ENCODE measurements at regions not wholly inside any gene's neighbourhood (a gene's known extent, or its start where the extent isn't known, plus 50 kb on each side); places are given as distances from the start of the nearest gene placed in this dataset.

DNA sequence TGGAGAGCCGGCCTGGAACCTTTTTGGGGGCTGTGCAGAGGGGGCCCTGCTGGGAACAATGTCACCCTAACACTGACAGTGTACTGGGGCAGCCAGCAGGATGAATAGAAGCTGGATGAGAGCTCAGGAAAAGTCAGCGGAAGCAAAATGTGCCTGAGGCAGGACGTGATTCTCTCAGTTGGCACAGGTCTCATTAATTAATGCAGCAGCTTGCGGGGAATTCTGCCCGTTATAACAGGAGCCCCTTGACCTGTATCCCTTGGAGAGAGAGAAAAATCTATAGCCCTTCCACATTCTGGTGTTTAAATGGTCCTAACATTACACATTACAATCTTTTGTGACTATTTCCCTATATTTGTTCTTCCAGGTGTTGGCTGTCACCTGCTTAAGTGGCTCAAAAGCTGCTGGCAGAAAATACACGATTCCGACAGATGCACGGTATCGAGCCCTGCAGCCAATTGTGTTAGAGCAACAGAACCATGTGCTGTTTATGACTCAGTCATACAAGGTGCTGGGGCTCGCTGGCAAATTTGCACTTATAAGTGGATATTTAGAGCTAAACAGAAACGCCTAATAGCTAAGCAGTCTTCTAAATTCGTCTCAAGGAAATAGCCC, 854.7 kb downstream of the AACS start:
- DNase-seq, result no peak

GRCh38 chr12:125922330-125922729, 857.1 kb downstream of the AACS start:
- DNase-seq, result no peak

DNA sequence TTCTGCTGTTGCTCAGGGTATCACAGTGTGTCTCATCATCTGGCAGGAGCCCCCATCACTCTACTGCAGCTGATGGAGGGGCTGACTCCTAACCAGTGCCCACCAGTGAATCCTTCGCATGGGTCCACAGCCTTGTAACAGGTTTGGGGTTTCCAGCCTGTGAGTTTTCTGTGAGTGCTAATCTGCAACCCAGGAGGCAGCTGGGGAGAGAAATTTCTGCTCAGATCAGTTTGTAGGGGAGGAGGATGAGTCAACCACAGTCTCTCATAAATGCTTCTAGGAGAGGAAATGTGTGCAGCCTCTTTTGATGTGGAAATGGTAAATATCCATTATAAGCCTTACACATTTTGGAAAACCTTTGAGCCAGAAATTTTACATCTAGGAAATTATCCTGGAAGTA, 871.3 kb downstream of the AACS start:
- no peak for DNase-seq

- no peak for DNase-seq
Observed at GRCh38 chr12:125944446-125944845, 879.2 kb downstream of the AACS start.

DNA sequence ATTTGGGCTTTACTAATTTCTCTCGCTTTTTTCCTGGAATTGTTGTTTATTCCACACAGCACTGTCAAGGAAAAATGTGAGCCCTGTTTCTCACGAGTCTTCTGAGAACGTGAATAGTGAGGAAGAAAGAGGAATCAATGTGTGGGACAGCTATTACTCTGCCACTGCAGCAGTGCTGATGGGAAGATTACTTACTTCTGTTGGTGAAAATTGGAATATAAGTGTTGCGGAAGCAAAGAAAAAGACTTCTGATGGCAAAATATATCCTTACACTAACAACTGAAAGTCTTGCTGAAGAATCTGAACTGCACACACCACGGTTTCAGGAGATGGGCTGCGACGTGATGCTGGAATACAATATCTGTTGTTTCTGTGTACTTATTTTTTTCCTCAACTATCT, 884.2 kb downstream of the AACS start:
- no peak for DNase-seq

- no peak for DNase-seq
Observed at GRCh38 chr12:125954362-125954761, 889.1 kb downstream of the AACS start.

GRCh38 chr12:125956186-125956585, 891.0 kb downstream of the AACS start:
- DNase-seq, result no peak

- DNase-seq, result no peak
Observed at GRCh38 chr12:125966641-125967040, 901.4 kb downstream of the AACS start.

DNA sequence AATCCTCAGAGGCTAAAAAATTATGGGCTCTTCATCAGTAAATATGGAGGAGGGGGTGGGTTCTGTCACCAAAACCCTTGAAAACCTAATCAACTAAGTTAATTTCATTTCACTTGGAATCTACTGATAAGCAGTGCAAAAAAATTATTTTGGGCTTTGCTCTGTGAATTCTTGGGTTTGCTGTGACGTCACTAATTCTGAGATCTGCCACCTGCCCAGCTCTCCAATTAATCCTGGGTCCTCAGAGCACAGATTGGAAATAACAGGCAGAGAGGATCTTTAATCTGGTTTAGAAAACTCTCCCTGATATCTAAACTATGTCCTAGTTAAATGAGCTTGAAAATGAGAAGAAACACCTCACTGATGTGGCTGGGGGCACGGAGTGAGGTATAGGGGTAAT, 903.2 kb downstream of the AACS start:
- no peak for DNase-seq

- no peak for DNase-seq
Observed at GRCh38 chr12:125971981-125972380, 906.7 kb downstream of the AACS start.

DNA sequence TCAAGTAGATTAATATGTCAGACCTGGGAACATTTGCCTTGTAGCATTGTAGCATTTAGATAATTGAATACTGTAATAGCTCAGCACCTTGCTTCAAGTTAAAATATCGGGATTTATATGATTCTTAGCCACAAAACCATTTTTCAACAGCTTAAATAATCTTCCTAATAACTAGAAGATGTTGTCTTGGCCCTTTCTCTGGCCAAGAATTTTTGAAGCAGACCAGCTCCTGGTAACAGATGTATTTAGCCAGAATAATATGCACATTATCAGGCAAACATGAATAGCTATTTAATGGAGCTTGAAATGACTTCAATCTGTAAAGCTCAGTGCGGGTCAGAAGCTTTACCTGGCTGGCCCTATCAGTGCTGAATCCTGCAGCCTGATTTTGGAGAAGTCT, 913.1 kb downstream of the AACS start:
- no peak for DNase-seq

GRCh38 chr12:125981610-125982253, 916.5 kb downstream of the AACS start:
- no peak for DNase-seq

DNA sequence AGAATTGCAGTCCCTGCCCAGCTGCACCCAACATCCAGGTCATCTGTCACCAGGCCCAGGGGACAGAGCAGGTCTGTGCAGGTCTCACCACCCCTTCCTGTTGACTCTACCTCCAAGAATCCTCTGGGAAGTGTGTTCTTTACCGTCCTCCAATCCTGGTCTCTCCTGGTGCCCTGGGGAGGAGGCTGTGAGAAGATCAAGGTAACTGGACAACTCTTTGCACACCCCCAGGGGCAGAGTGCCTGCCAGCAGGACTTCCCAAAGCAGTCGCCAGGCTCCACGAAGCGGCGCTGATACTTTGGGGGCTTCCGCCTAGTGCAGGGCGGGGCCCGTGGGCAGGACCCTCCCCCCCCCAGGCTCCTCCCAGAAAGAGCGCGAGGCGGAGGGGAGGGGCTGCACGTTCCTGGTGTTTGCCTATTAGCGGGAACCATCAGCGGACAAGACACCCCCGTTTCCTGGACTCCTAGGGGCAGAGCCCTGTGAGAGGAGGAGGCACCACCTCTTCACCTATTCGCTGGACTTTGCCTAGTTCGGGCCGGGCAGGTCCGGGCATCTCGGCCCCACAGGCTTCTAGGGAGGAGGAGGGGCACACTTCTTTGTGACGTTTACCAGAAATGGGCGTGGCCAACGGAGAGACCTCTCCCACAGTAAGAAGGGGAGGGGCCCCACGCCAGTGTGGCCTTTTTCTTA, 918.0 kb downstream of the AACS start:
- DNase-seq, result no peak

- DNase-seq, result no peak
Observed at GRCh38 chr12:125983784-125984500, 918.7 kb downstream of the AACS start.

DNA sequence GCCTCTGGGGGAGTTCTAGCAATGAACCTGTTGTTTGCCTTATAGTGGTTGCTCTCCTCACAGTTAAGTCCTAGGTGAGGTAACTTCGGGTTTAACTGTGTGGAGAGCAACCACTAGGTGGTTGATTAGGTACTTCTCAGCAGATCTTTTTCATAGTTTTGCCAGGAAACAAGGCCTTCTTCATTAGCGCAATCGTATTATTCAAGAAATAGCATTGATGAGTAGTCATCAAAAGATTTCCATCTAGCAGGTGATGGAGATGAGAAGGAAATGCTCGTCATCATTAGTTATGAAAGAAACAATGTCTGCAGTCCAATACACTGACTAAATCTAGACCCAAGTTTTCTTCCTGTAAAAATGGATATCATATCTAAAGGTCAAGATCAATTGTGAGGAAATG, 923.3 kb downstream of the AACS start:
- DNase-seq, result no peak

DNA sequence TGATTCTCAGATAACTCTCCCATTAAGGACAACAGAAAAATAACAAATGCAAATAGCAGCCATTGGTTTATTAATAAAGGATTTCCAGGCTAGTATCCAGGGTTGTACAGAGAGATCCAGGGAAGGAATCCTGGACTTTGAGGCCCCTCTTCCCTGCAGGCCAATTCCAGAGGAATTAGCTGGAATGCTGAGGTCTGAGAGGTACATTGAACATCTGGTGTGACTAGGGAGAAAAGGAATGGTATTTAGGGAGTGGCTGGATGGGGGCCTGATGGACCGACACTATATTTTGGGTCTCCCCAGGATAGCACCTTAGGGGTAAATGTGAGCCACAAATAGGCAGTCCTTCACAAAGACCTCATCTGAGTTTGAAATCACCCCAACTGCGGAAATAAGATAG, 924.5 kb downstream of the AACS start:
- no peak for DNase-seq

GRCh38 chr12:125996443-125996842, 931.2 kb downstream of the AACS start:
- no peak for DNase-seq

- DNase-seq, result no peak
Observed at GRCh38 chr12:125999628-126000027, 934.4 kb downstream of the AACS start.

- no peak for DNase-seq
Observed at GRCh38 chr12:126019385-126019784, 954.1 kb downstream of the AACS start.

- DNase-seq, result no peak
Observed at GRCh38 chr12:126021675-126022074, 956.4 kb downstream of the AACS start.

GRCh38 chr12:126027825-126028224, 962.6 kb downstream of the AACS start:
- no peak for DNase-seq

GRCh38 chr12:126030573-126030972, 965.3 kb downstream of the AACS start:
- no peak for DNase-seq

- DNase-seq, result no peak
Observed at GRCh38 chr12:126033751-126034150, 968.5 kb downstream of the AACS start.

DNA sequence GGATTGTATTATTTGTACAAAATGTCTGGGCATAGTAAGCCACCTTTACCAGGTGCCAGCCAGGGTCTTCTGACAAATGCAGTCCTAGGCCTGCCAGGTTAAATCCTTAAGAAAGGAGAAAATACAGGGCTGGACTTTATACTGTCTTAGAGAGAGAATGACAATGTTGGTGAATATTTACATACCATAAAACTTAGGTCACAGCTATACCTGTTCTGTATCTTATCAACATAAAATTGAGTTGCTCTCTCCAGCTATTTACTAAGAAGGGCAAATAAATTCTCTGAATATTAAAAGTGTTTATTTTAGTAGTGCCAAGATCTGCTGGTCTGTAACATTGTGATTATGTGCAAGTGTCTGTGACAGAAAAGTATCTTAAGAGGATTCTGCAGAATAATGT, 971.1 kb downstream of the AACS start:
- DNase-seq, result no peak
